ENCODE measurements at regions not wholly inside any gene's neighbourhood (a gene's known extent, or its start where the extent isn't known, plus 50 kb on each side); places are given as distances from the start of the nearest gene placed in this dataset.

DNA sequence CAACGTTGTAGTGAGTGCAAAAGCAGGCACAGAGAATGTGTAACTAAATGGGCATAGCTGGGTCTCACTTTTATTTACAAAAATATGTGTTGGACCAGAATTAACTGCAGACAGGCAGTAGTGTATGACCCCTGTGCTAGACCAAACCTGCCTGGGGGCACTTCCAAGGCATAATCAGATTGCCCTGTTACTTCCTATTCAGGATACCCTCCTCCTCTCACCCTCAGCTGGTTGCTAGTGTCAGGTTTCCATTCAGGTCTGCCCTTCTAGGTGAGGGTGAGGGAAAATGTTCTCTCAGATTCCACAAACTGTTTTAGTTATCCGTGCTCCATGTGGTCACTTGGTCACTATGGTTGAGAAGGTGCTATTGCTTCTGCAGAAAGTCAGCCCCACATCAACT is 387.3 kb downstream of the LMX1A start:
- Histone ChIP-seq H4K8ac (ENCODE audit: low read length) (no peak overlapping the region), H3K9ac (ENCODE audit: low read length) (no peak overlapping the region), H2AFZ (ENCODE audit: low read depth, low read length) (no peak overlapping the region), H2BK120ac (ENCODE audit: low read depth, low read length) (no peak overlapping the region), H3K4me2 (ENCODE audit: low read length, poor library complexity, severe bottlenecking) (no peak overlapping the region), H2BK12ac (ENCODE audit: low read length in 2 of 2) (no peak overlapping the region), H3K36me3 (ENCODE audit: control insufficient read depth in 1 of 2, insufficient read depth in 2 of 2, low read depth in 1 of 2, low read length in 2 of 2) (no peaks in the 10 kb centered on the region), H3K9me3 (ENCODE audit: control insufficient read depth, low read length) (no peaks in the 10 kb centered on the region), H3K27me3 (ENCODE audit: control insufficient read depth in 1 of 2, insufficient read depth in 1 of 2, low read length in 2 of 2) (no peaks in the 10 kb centered on the region), H3K27ac (ENCODE audit: low read length, poor library complexity, severe bottlenecking) (no peak overlapping the region), H2BK5ac (ENCODE audit: low read depth, low read length, poor library complexity, severe bottlenecking) (no peak overlapping the region), H2BK15ac (ENCODE audit: low read depth, poor library complexity, severe bottlenecking) (no peak overlapping the region), H3K23ac (ENCODE audit: low read length in 2 of 2) (no peak overlapping the region), H3K18ac (ENCODE audit: low read depth in 1 of 2, low read length in 2 of 2) (no peak overlapping the region), H3K14ac (ENCODE audit: low read length in 2 of 2) (no peak overlapping the region), H3K4me3 (ENCODE audit: insufficient read depth in 1 of 2, low read depth in 1 of 2, low read length in 2 of 2) (no peak overlapping the region), H3K4me1 (ENCODE audit: control insufficient read depth, insufficient read depth, low read depth, low read length) (no peaks in the 10 kb centered on the region), H2AK5ac (ENCODE audit: low read length, severe bottlenecking) (no peak overlapping the region), H4K91ac (ENCODE audit: low read length) (no peak overlapping the region), H3K4ac (ENCODE audit: low read depth in 1 of 2, low read length in 2 of 2) (no peak overlapping the region), H3K79me1 (replicated peaks; ENCODE audit: low read length, poor library complexity, severe bottlenecking) (no peaks in the 10 kb centered on the region)
- no peak for DNase-seq
- 87% methylated on average over 2 of the region's 2 CpGs for WGBS

DNA sequence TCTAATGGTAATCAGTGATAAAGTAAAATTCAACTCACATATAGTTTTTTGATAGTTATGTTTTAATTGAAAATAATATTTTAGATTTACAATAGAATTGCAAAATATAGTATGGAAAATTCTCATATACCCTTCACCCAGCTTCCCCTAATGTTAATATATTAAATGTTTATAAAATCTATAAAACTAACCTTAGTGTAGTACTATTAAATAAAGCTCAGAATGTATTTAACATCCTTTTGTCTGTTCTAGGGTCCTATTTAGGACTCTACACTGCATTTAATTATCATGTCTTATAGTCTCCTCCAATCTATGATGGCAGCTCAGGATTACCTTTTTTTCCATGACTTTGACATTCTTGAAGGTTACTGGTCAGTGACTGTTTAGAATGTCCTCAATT is 389.2 kb downstream of the LMX1A start:
- no peaks in the 10 kb centered on the region for H3K4me1 ChIP-seq (ENCODE audit: control insufficient read depth, insufficient read depth, low read depth, low read length)
- H3K27me3 ChIP-seq (ENCODE audit: control insufficient read depth in 1 of 2, insufficient read depth in 1 of 2, low read length in 2 of 2): no peaks in the 10 kb centered on the region
- no peak overlapping the region for H2BK12ac ChIP-seq (ENCODE audit: low read length in 2 of 2)
- no peaks in the 10 kb centered on the region for H3K36me3 ChIP-seq (ENCODE audit: control insufficient read depth in 1 of 2, insufficient read depth in 2 of 2, low read depth in 1 of 2, low read length in 2 of 2)
- H3K4me2 ChIP-seq (ENCODE audit: low read length, poor library complexity, severe bottlenecking): no peak overlapping the region
- H2AFZ ChIP-seq (ENCODE audit: low read depth, low read length): no peak overlapping the region
- H3K14ac ChIP-seq (ENCODE audit: low read length in 2 of 2): no peak overlapping the region
- no peak overlapping the region for H4K91ac ChIP-seq (ENCODE audit: low read length)
- no peak overlapping the region for H4K8ac ChIP-seq (ENCODE audit: low read length)
- no peak overlapping the region for H2BK120ac ChIP-seq (ENCODE audit: low read depth, low read length)
- H3K18ac ChIP-seq (ENCODE audit: low read depth in 1 of 2, low read length in 2 of 2): no peak overlapping the region
- H3K79me1 ChIP-seq (replicated peaks; ENCODE audit: low read length, poor library complexity, severe bottlenecking): no peaks in the 10 kb centered on the region
- H3K4ac ChIP-seq (ENCODE audit: low read depth in 1 of 2, low read length in 2 of 2): no peak overlapping the region
- no peak for DNase-seq
- H3K23ac ChIP-seq (ENCODE audit: low read length in 2 of 2): no peak overlapping the region
- no peak overlapping the region for H3K9ac ChIP-seq (ENCODE audit: low read length)
- H3K27ac ChIP-seq (ENCODE audit: low read length, poor library complexity, severe bottlenecking): no peak overlapping the region
- no peak overlapping the region for H2AK5ac ChIP-seq (ENCODE audit: low read length, severe bottlenecking)
- no peak overlapping the region for H2BK5ac ChIP-seq (ENCODE audit: low read depth, low read length, poor library complexity, severe bottlenecking)
- no peak overlapping the region for H3K4me3 ChIP-seq (ENCODE audit: insufficient read depth in 1 of 2, low read depth in 1 of 2, low read length in 2 of 2)
- no peak overlapping the region for H2BK15ac ChIP-seq (ENCODE audit: low read depth, poor library complexity, severe bottlenecking)
- no peaks in the 10 kb centered on the region for H3K9me3 ChIP-seq (ENCODE audit: control insufficient read depth, low read length)

DNA sequence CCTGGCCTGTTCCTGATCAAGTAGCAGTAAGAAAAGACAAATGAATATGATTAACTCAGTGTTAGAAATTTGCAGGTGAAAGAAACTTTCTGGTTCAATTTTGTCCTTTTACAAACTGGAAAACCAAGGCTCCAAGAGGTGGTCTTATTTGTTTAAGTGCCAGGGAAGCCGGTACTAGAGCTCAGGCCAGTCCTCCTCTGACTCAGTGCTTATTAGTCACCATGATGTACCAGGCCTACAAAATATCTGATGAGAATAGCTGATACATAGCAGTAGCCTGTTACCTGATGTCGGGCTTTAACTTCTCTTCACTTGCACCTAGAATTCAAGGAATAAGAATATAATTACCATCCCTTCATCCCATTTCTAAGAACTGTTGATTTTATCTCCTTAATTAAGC is 394.8 kb downstream of the LMX1A start:
- no peak overlapping the region for H2BK15ac ChIP-seq (ENCODE audit: low read depth, poor library complexity, severe bottlenecking)
- no peaks in the 10 kb centered on the region for H3K9me3 ChIP-seq (ENCODE audit: control insufficient read depth, low read length)
- no peak overlapping the region for H2AK5ac ChIP-seq (ENCODE audit: low read length, severe bottlenecking)
- H2BK12ac ChIP-seq (ENCODE audit: low read length in 2 of 2): no peak overlapping the region
- H4K91ac ChIP-seq (ENCODE audit: low read length): no peak overlapping the region
- H3K27ac ChIP-seq (ENCODE audit: low read length, poor library complexity, severe bottlenecking): no peak overlapping the region
- no peak overlapping the region for H3K4me3 ChIP-seq (ENCODE audit: insufficient read depth in 1 of 2, low read depth in 1 of 2, low read length in 2 of 2)
- DNase-seq: no peak
- WGBS: 10% methylated on average over 1 of the region's 2 CpGs
- no peak overlapping the region for H2AFZ ChIP-seq (ENCODE audit: low read depth, low read length)
- no peak overlapping the region for H3K9ac ChIP-seq (ENCODE audit: low read length)
- H2BK120ac ChIP-seq (ENCODE audit: low read depth, low read length): no peak overlapping the region
- no peak overlapping the region for H2BK5ac ChIP-seq (ENCODE audit: low read depth, low read length, poor library complexity, severe bottlenecking)
- no peak overlapping the region for H3K4me2 ChIP-seq (ENCODE audit: low read length, poor library complexity, severe bottlenecking)
- no peaks in the 10 kb centered on the region for H3K79me1 ChIP-seq (replicated peaks; ENCODE audit: low read length, poor library complexity, severe bottlenecking)
- H3K36me3 ChIP-seq (ENCODE audit: control insufficient read depth in 1 of 2, insufficient read depth in 2 of 2, low read depth in 1 of 2, low read length in 2 of 2): no peaks in the 10 kb centered on the region
- no peaks in the 10 kb centered on the region for H3K27me3 ChIP-seq (ENCODE audit: control insufficient read depth in 1 of 2, insufficient read depth in 1 of 2, low read length in 2 of 2)
- no peak overlapping the region for H3K14ac ChIP-seq (ENCODE audit: low read length in 2 of 2)
- no peak overlapping the region for H3K23ac ChIP-seq (ENCODE audit: low read length in 2 of 2)
- H4K8ac ChIP-seq (ENCODE audit: low read length): no peak overlapping the region
- H3K18ac ChIP-seq (ENCODE audit: low read depth in 1 of 2, low read length in 2 of 2): no peak overlapping the region
- no peak overlapping the region for H3K4ac ChIP-seq (ENCODE audit: low read depth in 1 of 2, low read length in 2 of 2)
- no peaks in the 10 kb centered on the region for H3K4me1 ChIP-seq (ENCODE audit: control insufficient read depth, insufficient read depth, low read depth, low read length)

DNA sequence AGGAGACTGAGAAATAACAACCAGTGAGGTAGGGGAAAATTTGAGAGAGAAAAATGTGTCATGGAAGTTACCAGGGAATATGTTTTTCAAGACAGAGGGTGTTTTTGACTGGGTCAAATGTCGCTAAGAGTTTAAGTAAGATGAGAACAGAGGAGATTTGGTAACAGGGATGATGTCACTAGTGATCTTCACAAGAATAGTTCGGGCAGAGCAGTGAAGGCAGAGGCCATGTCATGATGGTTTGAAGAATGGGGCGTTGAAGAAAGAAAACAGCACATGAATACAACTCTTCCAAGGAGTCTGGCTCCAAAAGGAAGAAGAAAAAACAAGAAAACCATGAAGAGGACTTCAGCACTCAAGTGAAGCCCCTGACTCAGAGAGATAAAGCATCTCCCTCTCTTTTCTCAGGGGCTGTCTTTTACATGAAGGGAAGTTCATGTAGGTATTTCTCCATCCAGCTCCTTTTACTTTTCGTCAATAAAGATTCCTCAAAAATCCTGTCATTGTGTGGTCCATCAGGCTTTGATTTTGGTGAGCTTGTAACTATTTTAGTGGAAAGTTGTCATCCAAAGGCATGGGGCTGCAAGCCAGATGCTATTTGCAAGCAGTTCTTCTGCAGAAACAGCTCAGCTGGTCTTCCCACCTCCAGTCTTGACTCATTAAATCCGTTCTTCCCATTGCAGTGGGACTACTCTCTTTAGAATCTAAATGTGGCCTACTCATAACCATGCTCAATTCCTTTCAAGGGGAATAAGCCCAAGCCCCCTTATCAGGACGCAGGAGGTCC is 397.3 kb downstream of the LMX1A start:
- Histone ChIP-seq H3K14ac (ENCODE audit: low read length in 2 of 2) (no peak overlapping the region), H3K79me1 (replicated peaks; ENCODE audit: low read length, poor library complexity, severe bottlenecking) (no peaks in the 10 kb centered on the region), H4K91ac (ENCODE audit: low read length) (no peak overlapping the region), H2BK120ac (ENCODE audit: low read depth, low read length) (no peak overlapping the region), H3K18ac (ENCODE audit: low read depth in 1 of 2, low read length in 2 of 2) (no peak overlapping the region), H3K27ac (ENCODE audit: low read length, poor library complexity, severe bottlenecking) (no peak overlapping the region), H2BK15ac (ENCODE audit: low read depth, poor library complexity, severe bottlenecking) (no peak overlapping the region), H3K9ac (ENCODE audit: low read length) (no peak overlapping the region), H3K23ac (ENCODE audit: low read length in 2 of 2) (no peak overlapping the region), H3K27me3 (ENCODE audit: control insufficient read depth in 1 of 2, insufficient read depth in 1 of 2, low read length in 2 of 2) (no peaks in the 10 kb centered on the region), H2BK5ac (ENCODE audit: low read depth, low read length, poor library complexity, severe bottlenecking) (no peak overlapping the region), H2AFZ (ENCODE audit: low read depth, low read length) (no peak overlapping the region), H3K36me3 (ENCODE audit: control insufficient read depth in 1 of 2, insufficient read depth in 2 of 2, low read depth in 1 of 2, low read length in 2 of 2) (no peaks in the 10 kb centered on the region), H3K4me2 (ENCODE audit: low read length, poor library complexity, severe bottlenecking) (no peak overlapping the region), H4K8ac (ENCODE audit: low read length) (no peak overlapping the region), H3K4me3 (ENCODE audit: insufficient read depth in 1 of 2, low read depth in 1 of 2, low read length in 2 of 2) (no peak overlapping the region), H3K4ac (ENCODE audit: low read depth in 1 of 2, low read length in 2 of 2) (no peak overlapping the region), H2BK12ac (ENCODE audit: low read length in 2 of 2) (no peak overlapping the region), H3K4me1 (ENCODE audit: control insufficient read depth, insufficient read depth, low read depth, low read length) (no peaks in the 10 kb centered on the region), H3K9me3 (ENCODE audit: control insufficient read depth, low read length) (no peaks in the 10 kb centered on the region), H2AK5ac (ENCODE audit: low read length, severe bottlenecking) (no peak overlapping the region)
- 80% methylated on average over 4 of the region's 6 CpGs for WGBS
- DNase-seq: no peak
